ENCODE measurements at regions not wholly inside any gene's neighbourhood (a gene's known extent, or its start where the extent isn't known, plus 50 kb on each side); places are given as distances from the start of the nearest gene placed in this dataset.

GRCh38 chr2:39606585-39606984 lies 59.1 kb upstream of the TMEM178A start:
- Histone ChIP-seq H3F3A (ENCODE audit: low read depth) (no peaks in the 10 kb centered on the region), H3K9ac (ENCODE audit: low read depth, low read length, poor library complexity, severe bottlenecking) (no peak overlapping the region), H3K9me2 (replicated peaks; ENCODE audit: low read depth, low read length) (no peaks in the 10 kb centered on the region), H4K20me1 (ENCODE audit: insufficient read depth, low read length, poor library complexity, severe bottlenecking) (no peaks in the 10 kb centered on the region), H3K4me1 (ENCODE audit: insufficient read depth, low read length, poor library complexity, severe bottlenecking) (no peaks in the 10 kb centered on the region), H3K27me3 (ENCODE audit: insufficient read depth, low read length, poor library complexity, severe bottlenecking) (no peaks in the 10 kb centered on the region), H2AFZ (ENCODE audit: low read length) (no peak overlapping the region), H3K4me2 (ENCODE audit: low read depth, low read length, poor library complexity, severe bottlenecking) (no peak overlapping the region), H3K4me3 (ENCODE audit: low read length, poor library complexity, severe bottlenecking) (no peak overlapping the region), H3K36me3 (ENCODE audit: insufficient read depth, low read length) (no peaks in the 10 kb centered on the region), H3K9me3 (ENCODE audit: insufficient read depth, low read depth, low read length) (no peaks in the 10 kb centered on the region), H3K79me2 (ENCODE audit: insufficient read depth, low read length) (no peaks in the 10 kb centered on the region)
- TF ChIP-seq CTCF (conservative IDR thresholded peaks at IDR 0.05; ENCODE audit: low read length) (no peak), EZH2phosphoT487 (IDR thresholded peaks at IDR 0.05; ENCODE audit: borderline replicate concordance) (no peak)

- Histone ChIP-seq H3K9ac (ENCODE audit: low read depth, low read length, poor library complexity, severe bottlenecking) (no peak overlapping the region), H3K36me3 (ENCODE audit: insufficient read depth, low read length) (no peaks in the 10 kb centered on the region), H3F3A (ENCODE audit: low read depth) (no peaks in the 10 kb centered on the region), H3K79me2 (ENCODE audit: insufficient read depth, low read length) (no peaks in the 10 kb centered on the region), H3K27me3 (ENCODE audit: insufficient read depth, low read length, poor library complexity, severe bottlenecking) (no peaks in the 10 kb centered on the region), H3K4me1 (ENCODE audit: insufficient read depth, low read length, poor library complexity, severe bottlenecking) (no peaks in the 10 kb centered on the region), H4K20me1 (ENCODE audit: insufficient read depth, low read length, poor library complexity, severe bottlenecking) (no peaks in the 10 kb centered on the region), H3K9me3 (ENCODE audit: insufficient read depth, low read depth, low read length) (no peaks in the 10 kb centered on the region), H2AFZ (ENCODE audit: low read length) (no peak overlapping the region), H3K4me2 (ENCODE audit: low read depth, low read length, poor library complexity, severe bottlenecking) (no peak overlapping the region), H3K9me2 (replicated peaks; ENCODE audit: low read depth, low read length) (no peaks in the 10 kb centered on the region), H3K4me3 (ENCODE audit: low read length, poor library complexity, severe bottlenecking) (no peak overlapping the region)
- TF ChIP-seq CTCF (conservative IDR thresholded peaks at IDR 0.05; ENCODE audit: low read length), result no peak
- no peak for TF ChIP-seq EZH2phosphoT487 (IDR thresholded peaks at IDR 0.05; ENCODE audit: borderline replicate concordance)
These were observed 58.0 kb upstream of the TMEM178A start for GRCh38 chr2:39607538-39608262.

- TF ChIP-seq CTCF (conservative IDR thresholded peaks at IDR 0.05; ENCODE audit: low read length), result no peak
- TF ChIP-seq EZH2phosphoT487 (IDR thresholded peaks at IDR 0.05; ENCODE audit: borderline replicate concordance), result no peak
- Histone ChIP-seq H3K4me2 (ENCODE audit: low read depth, low read length, poor library complexity, severe bottlenecking) (no peak overlapping the region), H3K4me3 (ENCODE audit: low read length, poor library complexity, severe bottlenecking) (no peak overlapping the region), H4K20me1 (ENCODE audit: insufficient read depth, low read length, poor library complexity, severe bottlenecking) (no peaks in the 10 kb centered on the region), H3K9me3 (ENCODE audit: insufficient read depth, low read depth, low read length) (no peaks in the 10 kb centered on the region), H3K36me3 (ENCODE audit: insufficient read depth, low read length) (no peaks in the 10 kb centered on the region), H3K4me1 (ENCODE audit: insufficient read depth, low read length, poor library complexity, severe bottlenecking) (no peaks in the 10 kb centered on the region), H2AFZ (ENCODE audit: low read length) (no peak overlapping the region), H3F3A (ENCODE audit: low read depth) (no peaks in the 10 kb centered on the region), H3K27me3 (ENCODE audit: insufficient read depth, low read length, poor library complexity, severe bottlenecking) (no peaks in the 10 kb centered on the region), H3K79me2 (ENCODE audit: insufficient read depth, low read length) (no peaks in the 10 kb centered on the region), H3K9me2 (replicated peaks; ENCODE audit: low read depth, low read length) (no peaks in the 10 kb centered on the region), H3K9ac (ENCODE audit: low read depth, low read length, poor library complexity, severe bottlenecking) (no peak overlapping the region)
These were observed 57.5 kb upstream of the TMEM178A start for GRCh38 chr2:39608263-39608575.

All from Loucy (cell line).